ENCODE measurements at regions not wholly inside any gene's neighbourhood (a gene's known extent, or its start where the extent isn't known, plus 50 kb on each side); places are given as distances from the start of the nearest gene placed in this dataset.
"Not testable (repeated sequence)": the region's sequence is repeated elsewhere in the genome, so short reads cannot be mapped to it uniquely, and the experiment has no call there.

GRCh38 chr12:114530417-114530816 lies 124.5 kb upstream of the TBX5 start:
- WGBS (ENCODE audit: low lambda C conversion rate, missing lambda C conversion rate) = 85% methylated on average over 7 of the region's 7 CpGs
- Histone ChIP-seq H3K4me3 (no peak overlapping the region), H3K27ac (no peak overlapping the region), H3K4me2 (no peak overlapping the region), H3K9me3 (ENCODE audit: low read depth) (no peaks in the 10 kb centered on the region), H3K4me1 (ENCODE audit: insufficient read depth) (no peaks in the 10 kb centered on the region), H3K9me2 (replicated peaks; ENCODE audit: insufficient read depth) (no peaks in the 10 kb centered on the region), H3K27me3 (peaks cover 20% of the 10 kb centered on the region), H2AFZ (no peak overlapping the region), H4K20me1 (ENCODE audit: insufficient read depth, poor library complexity, severe bottlenecking) (no peaks in the 10 kb centered on the region), H3K79me2 (no peaks in the 10 kb centered on the region), H3K36me3 (replicated peaks; ENCODE audit: insufficient read depth, low read depth) (no peaks in the 10 kb centered on the region)
- TF ChIP-seq EZH2phosphoT487 (IDR thresholded peaks at IDR 0.05; ENCODE audit: low read depth, severe bottlenecking, unreplicated experiment) = no peak
- TF ChIP-seq CTCF (IDR thresholded peaks at IDR 0.05; ENCODE audit: poor library complexity) = no peak
- no peak for TF ChIP-seq EZH2 (IDR thresholded peaks at IDR 0.05; ENCODE audit: borderline replicate concordance)
- DNase-seq (ENCODE audit: low spot score) = no peak

GRCh38 chr12:114529966-114530365 lies 124.0 kb upstream of the TBX5 start:
- H3K4me2 ChIP-seq = no peak overlapping the region
- H3K4me3 ChIP-seq = no peak overlapping the region
- no peaks in the 10 kb centered on the region for H3K36me3 ChIP-seq (replicated peaks; ENCODE audit: insufficient read depth, low read depth)
- peaks cover 20% of the 10 kb centered on the region for H3K27me3 ChIP-seq
- H3K79me2 ChIP-seq = no peaks in the 10 kb centered on the region
- no peaks in the 10 kb centered on the region for H3K4me1 ChIP-seq (ENCODE audit: insufficient read depth)
- H2AFZ ChIP-seq = no peak overlapping the region
- H3K9me3 ChIP-seq (ENCODE audit: low read depth) = no peaks in the 10 kb centered on the region
- DNase-seq (ENCODE audit: low spot score) = no peak
- H3K9me2 ChIP-seq (replicated peaks; ENCODE audit: insufficient read depth) = no peaks in the 10 kb centered on the region
- no peaks in the 10 kb centered on the region for H4K20me1 ChIP-seq (ENCODE audit: insufficient read depth, poor library complexity, severe bottlenecking)
- TF ChIP-seq EZH2phosphoT487 (IDR thresholded peaks at IDR 0.05; ENCODE audit: low read depth, severe bottlenecking, unreplicated experiment) = no peak
- TF ChIP-seq CTCF (IDR thresholded peaks at IDR 0.05; ENCODE audit: poor library complexity) = no peak
- TF ChIP-seq EZH2 (IDR thresholded peaks at IDR 0.05; ENCODE audit: borderline replicate concordance) = no peak
- no peak overlapping the region for H3K27ac ChIP-seq
- 96% methylated on average over 2 of the region's 2 CpGs for WGBS (ENCODE audit: low lambda C conversion rate, missing lambda C conversion rate)

GRCh38 chr12:114528766-114529165 lies 122.8 kb upstream of the TBX5 start:
- H4K20me1 ChIP-seq (ENCODE audit: insufficient read depth, poor library complexity, severe bottlenecking) = no peaks in the 10 kb centered on the region
- no peak overlapping the region for H3K27ac ChIP-seq
- no peaks in the 10 kb centered on the region for H3K4me1 ChIP-seq (ENCODE audit: insufficient read depth)
- no peak overlapping the region for H3K4me2 ChIP-seq
- no peaks in the 10 kb centered on the region for H3K36me3 ChIP-seq (replicated peaks; ENCODE audit: insufficient read depth, low read depth)
- no peaks in the 10 kb centered on the region for H3K79me2 ChIP-seq
- TF ChIP-seq EZH2phosphoT487 (IDR thresholded peaks at IDR 0.05; ENCODE audit: low read depth, severe bottlenecking, unreplicated experiment) = no peak
- TF ChIP-seq EZH2 (IDR thresholded peaks at IDR 0.05; ENCODE audit: borderline replicate concordance) = no peak
- TF ChIP-seq CTCF (IDR thresholded peaks at IDR 0.05; ENCODE audit: poor library complexity) = no peak
- no peak overlapping the region for H3K4me3 ChIP-seq
- H3K27me3 ChIP-seq = peaks cover 20% of the 10 kb centered on the region
- DNase-seq (ENCODE audit: low spot score) = no peak
- no peaks in the 10 kb centered on the region for H3K9me3 ChIP-seq (ENCODE audit: low read depth)
- no peak overlapping the region for H2AFZ ChIP-seq
- H3K9me2 ChIP-seq (replicated peaks; ENCODE audit: insufficient read depth) = no peaks in the 10 kb centered on the region
- 54% methylated on average over 3 of the region's 3 CpGs for WGBS (ENCODE audit: low lambda C conversion rate, missing lambda C conversion rate)

- not testable (repeated sequence) for H4K20me1 ChIP-seq (ENCODE audit: insufficient read depth, poor library complexity, severe bottlenecking); H3K9me3 ChIP-seq (ENCODE audit: low read depth); H3K36me3 ChIP-seq (replicated peaks; ENCODE audit: insufficient read depth, low read depth); H3K4me1 ChIP-seq (ENCODE audit: insufficient read depth); H2AFZ ChIP-seq; H3K4me3 ChIP-seq; H3K9me2 ChIP-seq (replicated peaks; ENCODE audit: insufficient read depth); H3K27ac ChIP-seq; H3K79me2 ChIP-seq; DNase-seq (ENCODE audit: low spot score); H3K4me2 ChIP-seq
- H3K27me3 ChIP-seq = peaks cover 13% of the 10 kb centered on the region
- 86% methylated on average over 2 of the region's 2 CpGs for WGBS (ENCODE audit: low lambda C conversion rate, missing lambda C conversion rate)
These were observed 115.2 kb upstream of the TBX5 start for GRCh38 chr12:114521160-114521559.

Data from hepatocyte (in vitro differentiated cells).